ENCODE measurements at regions not wholly inside any gene's neighbourhood (a gene's known extent, or its start where the extent isn't known, plus 50 kb on each side); places are given as distances from the start of the nearest gene placed in this dataset.

GRCh38 chr15:81530271-81530691 is 156.3 kb upstream of the TMC3 start:
- TF ChIP-seq CTCF (IDR thresholded peaks at IDR 0.05) (no peak), POLR2A (IDR thresholded peaks at IDR 0.05) (no peak)
